Activated CD4-positive, alpha-beta T cell treated with anti-CD3 and anti-CD28 coated beads, Interleukin-2, amount 10 ng/mL, durations not matched to agents 24 days and 14 days (primary cell): ENCODE measurements at regions not wholly inside any gene's neighbourhood (a gene's known extent, or its start where the extent isn't known, plus 50 kb on each side); places are given as distances from the start of the nearest gene placed in this dataset.

Experiments used
- DNase-seq: peaks from one replicate; pipeline ENCODE4 v3.0.0; 2022
- H3K27ac Mint-ChIP-seq: one replicate; pipeline ENCODE4 v1.8.0; 2022; ENCODE audit warnings: mild to moderate bottlenecking, mixed read lengths
- H3K27me3 Mint-ChIP-seq: one replicate; pipeline ENCODE4 v1.8.0; 2022; ENCODE audit warnings: mixed read lengths
- H3K36me3 Mint-ChIP-seq: one replicate; pipeline ENCODE4 v1.8.0; 2022; ENCODE audit warnings: low read depth, mild to moderate bottlenecking, mixed read lengths
- H3K4me1 Mint-ChIP-seq: one replicate; pipeline ENCODE4 v1.8.0; 2021; ENCODE audit warnings: mixed read lengths
- H3K4me3 Mint-ChIP-seq: one replicate; pipeline ENCODE4 v1.8.0; 2022; ENCODE audit warnings: mild to moderate bottlenecking, moderate library complexity, mixed read lengths
- H3K9me3 Mint-ChIP-seq: one replicate; pipeline ENCODE4 v1.8.0; 2021; ENCODE audit warnings: mixed read lengths
- intact Hi-C: fragments of 100-400 bp; cut with micrococcal nuclease; formaldehyde crosslinking; loops from one replicate; pipeline ENCODE4 v1.15.1; 2023

- peaks cover 4% of the 10 kb centered on the region for H3K9me3 Mint-ChIP-seq
- intact Hi-C loops, result no loop called here
- H3K27ac Mint-ChIP-seq, result no peak overlapping the region
- no peak overlapping the region for H3K4me3 Mint-ChIP-seq
- no peak for DNase-seq
- H3K27me3 Mint-ChIP-seq, result no peaks in the 10 kb centered on the region
- no peaks in the 10 kb centered on the region for H3K36me3 Mint-ChIP-seq
- no peaks in the 10 kb centered on the region for H3K4me1 Mint-ChIP-seq
Measured at GRCh38 chr13:83620530-83621220, 261.6 kb downstream of the SLITRK1 start.

- H3K27ac Mint-ChIP-seq, result no peak overlapping the region
- H3K36me3 Mint-ChIP-seq, result no peaks in the 10 kb centered on the region
- peaks cover 9% of the 10 kb centered on the region for H3K9me3 Mint-ChIP-seq
- no peak for DNase-seq
- H3K4me1 Mint-ChIP-seq, result no peaks in the 10 kb centered on the region
- H3K27me3 Mint-ChIP-seq, result no peaks in the 10 kb centered on the region
- no peak overlapping the region for H3K4me3 Mint-ChIP-seq
- intact Hi-C loops, result no loop called here
Measured at GRCh38 chr13:83618966-83619365, 263.3 kb downstream of the SLITRK1 start.

DNA sequence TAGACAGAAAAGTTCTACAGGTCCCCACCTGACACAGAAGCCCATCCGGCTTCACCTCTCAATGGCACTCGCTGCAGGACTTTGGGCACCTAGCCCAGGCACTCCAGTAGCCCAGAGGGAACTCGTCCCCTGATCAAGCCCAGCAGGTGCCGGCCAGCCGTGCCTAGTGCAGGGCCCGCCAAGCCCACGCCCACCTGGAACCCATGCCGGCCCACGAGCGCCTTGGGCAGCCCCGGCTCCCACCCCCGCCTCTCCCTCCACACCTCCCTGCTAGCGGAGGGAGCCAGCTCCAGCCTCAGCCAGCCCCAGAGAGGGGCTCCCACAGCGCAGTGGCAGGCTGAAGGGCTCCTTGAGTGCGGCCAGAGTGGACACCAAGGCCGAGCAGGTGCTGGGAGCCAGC, 268.8 kb downstream of the SLITRK1 start:
- H3K4me3 Mint-ChIP-seq, result no peak overlapping the region
- intact Hi-C loops, result no loop called here

DNA sequence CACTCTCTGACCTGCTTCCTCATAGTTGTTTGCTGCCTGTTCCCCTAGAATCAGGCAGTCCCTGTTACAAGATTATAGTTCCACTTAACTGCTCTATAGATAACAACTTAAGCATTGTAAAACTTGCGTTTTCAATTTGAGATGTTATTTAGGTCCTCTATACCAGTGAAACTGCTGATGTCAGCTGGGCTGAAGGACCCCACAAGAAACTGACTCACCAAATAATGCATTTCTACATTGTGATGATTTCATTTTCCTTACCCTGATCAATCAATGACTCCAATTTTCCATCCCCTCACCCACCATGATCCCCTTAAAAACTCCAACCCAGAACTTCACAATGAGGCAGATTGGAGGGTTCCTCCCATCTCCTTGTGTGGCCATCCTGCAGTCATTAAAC, 280.7 kb downstream of the SLITRK1 start:
- Mint-ChIP-seq H3K4me3 (no peak overlapping the region), H3K36me3 (no peaks in the 10 kb centered on the region), H3K27me3 (no peaks in the 10 kb centered on the region), H3K4me1 (no peaks in the 10 kb centered on the region), H3K9me3 (no peaks in the 10 kb centered on the region), H3K27ac (no peak overlapping the region)
- no peak for DNase-seq
- intact Hi-C loops, result no loop called here

More for the DNA sequence above, 268.8 kb downstream of the SLITRK1 start:
- H3K27me3 Mint-ChIP-seq, result no peaks in the 10 kb centered on the region
- no peaks in the 10 kb centered on the region for H3K4me1 Mint-ChIP-seq
- H3K9me3 Mint-ChIP-seq, result peaks cover 18% of the 10 kb centered on the region
- no peak overlapping the region for H3K27ac Mint-ChIP-seq
- no peaks in the 10 kb centered on the region for H3K36me3 Mint-ChIP-seq
- no peak for DNase-seq

DNA sequence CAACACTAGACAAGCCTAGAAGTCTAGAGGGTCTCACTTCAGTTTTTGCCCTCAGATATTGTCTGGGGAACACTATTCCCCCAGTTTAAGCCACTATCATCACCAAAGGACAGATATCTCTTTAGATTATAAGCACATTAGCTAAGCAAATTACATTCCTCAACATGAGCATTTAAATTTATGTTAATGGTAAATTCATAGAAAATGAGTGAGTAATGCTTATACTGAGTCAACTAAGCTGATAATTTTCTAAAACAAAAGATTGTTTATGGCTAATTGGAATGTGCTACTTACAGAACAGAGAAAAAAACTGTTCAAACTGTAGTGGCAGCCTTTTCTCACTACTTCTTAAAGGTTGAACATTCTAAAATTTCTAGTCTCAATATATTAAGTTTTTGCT, 290.2 kb downstream of the SLITRK1 start:
- Mint-ChIP-seq H3K27me3 (no peaks in the 10 kb centered on the region), H3K4me3 (no peak overlapping the region), H3K9me3 (no peaks in the 10 kb centered on the region), H3K27ac (no peak overlapping the region), H3K4me1 (no peaks in the 10 kb centered on the region), H3K36me3 (no peaks in the 10 kb centered on the region)
- no peak for DNase-seq
- intact Hi-C loops, result no loop called here

DNA sequence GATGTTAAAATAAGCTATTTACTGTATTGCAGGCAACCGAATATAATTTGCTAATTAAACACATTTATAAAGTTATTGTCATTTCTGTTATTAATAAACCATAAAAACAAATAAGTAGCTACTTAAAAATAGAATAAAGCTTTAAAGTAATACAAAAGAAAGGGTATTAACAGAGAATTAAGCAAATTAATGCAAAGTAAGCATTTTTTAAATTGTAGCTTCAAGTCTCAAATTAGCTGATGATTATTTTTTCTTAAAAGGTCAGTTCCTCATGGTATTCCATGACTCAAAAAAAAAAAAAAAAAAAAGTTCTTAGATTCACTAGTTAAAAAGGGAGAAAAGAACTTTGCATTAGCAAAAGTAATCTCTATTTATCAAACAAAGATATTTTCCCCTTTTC, 292.5 kb downstream of the SLITRK1 start:
- Mint-ChIP-seq H3K9me3 (peaks cover 4% of the 10 kb centered on the region), H3K4me3 (no peak overlapping the region), H3K27me3 (no peaks in the 10 kb centered on the region), H3K4me1 (no peaks in the 10 kb centered on the region), H3K36me3 (no peaks in the 10 kb centered on the region), H3K27ac (no peak overlapping the region)
- intact Hi-C loops, result no loop called here
- DNase-seq, result no peak

DNA sequence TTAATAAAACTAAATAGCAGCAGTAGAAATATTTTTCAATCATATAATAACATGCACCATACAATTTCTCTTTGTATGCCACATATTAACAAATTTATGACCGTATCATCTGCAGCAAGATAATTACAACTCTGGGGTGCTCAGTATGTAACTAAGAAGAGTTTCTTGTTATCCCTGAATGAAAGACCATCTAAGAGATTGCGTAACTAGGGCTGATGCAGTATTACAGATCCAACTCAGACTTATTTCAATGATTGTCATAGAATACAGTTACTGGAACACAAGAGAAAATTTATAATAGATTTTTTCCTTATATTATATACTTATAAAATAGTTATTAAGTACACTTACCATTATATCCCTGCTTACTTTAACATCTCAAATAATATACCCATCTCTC, 305.1 kb downstream of the SLITRK1 start:
- Mint-ChIP-seq H3K4me1 (no peaks in the 10 kb centered on the region), H3K4me3 (no peak overlapping the region), H3K36me3 (no peaks in the 10 kb centered on the region), H3K9me3 (peaks cover 4% of the 10 kb centered on the region), H3K27ac (no peak overlapping the region), H3K27me3 (no peaks in the 10 kb centered on the region)
- intact Hi-C loops, result no loop called here
- no peak for DNase-seq

GRCh38 chr13:83568019-83568418, 314.3 kb downstream of the SLITRK1 start:
- H3K4me3 Mint-ChIP-seq, result no peak overlapping the region
- intact Hi-C loops, result no loop called here

GRCh38 chr13:83563499-83563898, 318.8 kb downstream of the SLITRK1 start:
- Mint-ChIP-seq H3K4me3 (no peak overlapping the region), H3K27me3 (no peaks in the 10 kb centered on the region), H3K4me1 (no peaks in the 10 kb centered on the region), H3K9me3 (no peaks in the 10 kb centered on the region), H3K27ac (no peak overlapping the region), H3K36me3 (no peaks in the 10 kb centered on the region)
- intact Hi-C loops, result no loop called here
- no peak for DNase-seq

More at GRCh38 chr13:83568019-83568418, 314.3 kb downstream of the SLITRK1 start:
- DNase-seq, result no peak
- Mint-ChIP-seq H3K27ac (no peak overlapping the region), H3K9me3 (peaks cover 5% of the 10 kb centered on the region), H3K36me3 (no peaks in the 10 kb centered on the region), H3K27me3 (no peaks in the 10 kb centered on the region), H3K4me1 (no peaks in the 10 kb centered on the region)

GRCh38 chr13:83557845-83558244, 324.4 kb downstream of the SLITRK1 start:
- Mint-ChIP-seq H3K9me3 (no peaks in the 10 kb centered on the region), H3K27ac (no peak overlapping the region), H3K4me1 (no peaks in the 10 kb centered on the region), H3K4me3 (no peak overlapping the region), H3K36me3 (no peaks in the 10 kb centered on the region), H3K27me3 (no peaks in the 10 kb centered on the region)
- DNase-seq, result no peak
- intact Hi-C loops, result no loop called here

DNA sequence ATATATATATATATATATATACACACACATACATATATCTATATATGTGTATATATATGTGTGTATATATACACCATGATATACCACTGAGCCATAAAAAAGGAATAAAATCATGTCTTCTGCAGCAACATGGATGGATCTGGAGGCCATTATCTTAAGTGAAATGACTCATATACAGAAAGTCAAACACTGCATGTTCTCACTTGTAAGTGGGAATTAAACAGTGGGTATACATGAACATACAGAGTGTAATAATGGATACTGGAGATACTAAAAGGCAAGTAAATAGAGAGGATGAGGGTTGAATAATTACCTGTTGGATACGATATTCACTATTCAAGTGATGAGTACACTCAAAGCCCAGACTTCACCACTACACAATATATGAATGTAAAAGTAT, 332.6 kb downstream of the SLITRK1 start:
- no peaks in the 10 kb centered on the region for H3K4me1 Mint-ChIP-seq

GRCh38 chr13:83547043-83547442, 335.2 kb downstream of the SLITRK1 start:
- intact Hi-C loops, result no loop called here
- Mint-ChIP-seq H3K4me1 (no peaks in the 10 kb centered on the region), H3K27ac (no peak overlapping the region), H3K4me3 (no peak overlapping the region), H3K36me3 (no peaks in the 10 kb centered on the region), H3K9me3 (peaks cover 5% of the 10 kb centered on the region), H3K27me3 (no peaks in the 10 kb centered on the region)
- DNase-seq, result no peak

More for the DNA sequence above, 332.6 kb downstream of the SLITRK1 start:
- Mint-ChIP-seq H3K9me3 (no peaks in the 10 kb centered on the region), H3K4me3 (no peak overlapping the region), H3K27me3 (no peaks in the 10 kb centered on the region), H3K27ac (no peak overlapping the region), H3K36me3 (no peaks in the 10 kb centered on the region)
- no peak for DNase-seq
- intact Hi-C loops, result no loop called here

GRCh38 chr13:83546476-83546875, 335.8 kb downstream of the SLITRK1 start:
- Mint-ChIP-seq H3K4me3 (no peak overlapping the region), H3K27ac (no peak overlapping the region), H3K9me3 (peaks cover 5% of the 10 kb centered on the region), H3K36me3 (no peaks in the 10 kb centered on the region), H3K27me3 (no peaks in the 10 kb centered on the region), H3K4me1 (no peaks in the 10 kb centered on the region)
- DNase-seq, result no peak
- intact Hi-C loops, result no loop called here

GRCh38 chr13:83538636-83539035, 343.6 kb downstream of the SLITRK1 start:
- intact Hi-C loops, result no loop called here
- H3K27me3 Mint-ChIP-seq, result no peaks in the 10 kb centered on the region
- H3K27ac Mint-ChIP-seq, result no peak overlapping the region
- no peak for DNase-seq
- H3K9me3 Mint-ChIP-seq, result peaks cover 15% of the 10 kb centered on the region
- H3K36me3 Mint-ChIP-seq, result no peaks in the 10 kb centered on the region
- no peak overlapping the region for H3K4me3 Mint-ChIP-seq
- H3K4me1 Mint-ChIP-seq, result no peaks in the 10 kb centered on the region

DNA sequence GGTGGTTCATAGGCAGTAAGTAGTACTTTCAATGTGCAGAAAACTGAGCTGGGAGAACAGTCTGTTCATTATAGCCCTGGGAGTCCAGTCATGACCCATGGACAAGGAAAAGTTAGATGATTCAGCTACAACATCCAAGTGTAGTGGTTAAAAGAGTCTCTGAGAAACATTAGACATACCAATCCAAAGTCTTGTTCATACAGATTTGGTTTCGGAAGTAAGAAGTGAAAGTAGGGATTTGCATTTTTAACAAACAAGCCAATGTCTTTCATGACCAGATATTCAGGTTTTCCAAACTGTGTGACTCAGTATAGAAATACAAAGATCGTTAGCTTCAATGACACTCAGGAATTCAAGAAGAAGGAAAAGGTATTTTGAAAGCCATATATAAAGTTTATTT, 345.3 kb downstream of the SLITRK1 start:
- no peaks in the 10 kb centered on the region for H3K27me3 Mint-ChIP-seq
- H3K9me3 Mint-ChIP-seq, result peaks cover 9% of the 10 kb centered on the region
- intact Hi-C loops, result no loop called here
- DNase-seq, result no peak
- no peak overlapping the region for H3K4me3 Mint-ChIP-seq
- H3K27ac Mint-ChIP-seq, result no peak overlapping the region
- no peaks in the 10 kb centered on the region for H3K36me3 Mint-ChIP-seq
- no peaks in the 10 kb centered on the region for H3K4me1 Mint-ChIP-seq
